ENCODE measurements at regions not wholly inside any gene's neighbourhood (a gene's known extent, or its start where the extent isn't known, plus 50 kb on each side); places are given as distances from the start of the nearest gene placed in this dataset.

- no peaks in the 10 kb centered on the region for H3K27me3 ChIP-seq (ENCODE audit: control insufficient read depth in 1 of 2, insufficient read depth in 2 of 2, low read length in 1 of 2)
- H3K27ac ChIP-seq (ENCODE audit: low read depth in 1 of 2, low read length in 2 of 2) = no peak overlapping the region
- ATAC-seq (ENCODE audit: low FRiP score) = no peak
- H3K4me1 ChIP-seq (ENCODE audit: control insufficient read depth in 1 of 2, insufficient read depth in 2 of 2, low read length in 2 of 2) = no peaks in the 10 kb centered on the region
- 82 to 84% methylated on average over 19 of the region's 19 CpGs for WGBS, 2 donors
- H3K9me3 ChIP-seq (ENCODE audit: control insufficient read depth, low read length) = peaks cover 4% of the 10 kb centered on the region
- peak; percentile 17 to 62 for DNase-seq
- intact Hi-C loops (cut with DNase I) = no loop called here
- H3K4me3 ChIP-seq (ENCODE audit: low read length in 2 of 2) = no peak overlapping the region
- H3K36me3 ChIP-seq (ENCODE audit: control insufficient read depth in 1 of 2, insufficient read depth in 2 of 2, low read length in 1 of 2) = no peaks in the 10 kb centered on the region
These were observed 91.7 kb downstream of the YTHDF1 start for GRCh38 chr20:63124092-63124781.

- Histone ChIP-seq H3K27me3 (ENCODE audit: control insufficient read depth in 1 of 2, insufficient read depth in 2 of 2, low read length in 1 of 2) (no peaks in the 10 kb centered on the region), H3K4me3 (ENCODE audit: low read length in 2 of 2) (no peak overlapping the region), H3K27ac (ENCODE audit: low read depth in 1 of 2, low read length in 2 of 2) (no peak overlapping the region), H3K9me3 (ENCODE audit: control insufficient read depth, low read length) (peaks cover 4% of the 10 kb centered on the region), H3K36me3 (ENCODE audit: control insufficient read depth in 1 of 2, insufficient read depth in 2 of 2, low read length in 1 of 2) (no peaks in the 10 kb centered on the region), H3K4me1 (ENCODE audit: control insufficient read depth in 1 of 2, insufficient read depth in 2 of 2, low read length in 2 of 2) (no peaks in the 10 kb centered on the region)
- 80 to 85% methylated on average over 21 of the region's 21 CpGs for WGBS, 2 donors
- DNase-seq (peak; percentile 32 to 50), ATAC-seq (ENCODE audit: low FRiP score) (no peak)
- intact Hi-C loops (cut with DNase I) = no loop called here
These were observed 92.6 kb downstream of the YTHDF1 start for GRCh38 chr20:63123331-63123741.

GRCh38 chr20:63122626-63123025 is 93.3 kb downstream of the YTHDF1 start:
- Histone ChIP-seq H3K4me1 (ENCODE audit: control insufficient read depth in 1 of 2, insufficient read depth in 2 of 2, low read length in 2 of 2) (no peaks in the 10 kb centered on the region), H3K27me3 (ENCODE audit: control insufficient read depth in 1 of 2, insufficient read depth in 2 of 2, low read length in 1 of 2) (no peaks in the 10 kb centered on the region), H3K36me3 (ENCODE audit: control insufficient read depth in 1 of 2, insufficient read depth in 2 of 2, low read length in 1 of 2) (no peaks in the 10 kb centered on the region), H3K4me3 (ENCODE audit: low read length in 2 of 2) (no peak overlapping the region), H3K9me3 (ENCODE audit: control insufficient read depth, low read length) (peaks cover 4% of the 10 kb centered on the region), H3K27ac (ENCODE audit: low read depth in 1 of 2, low read length in 2 of 2) (no peak overlapping the region)
- DNase-seq = no peak
- intact Hi-C loops (cut with DNase I) = no loop called here
- ATAC-seq (ENCODE audit: low FRiP score) = no peak
- 72 to 76% methylated on average over 7 of the region's 7 CpGs for WGBS, 2 donors

- Histone ChIP-seq H3K27ac (ENCODE audit: low read depth in 1 of 2, low read length in 2 of 2) (no peak overlapping the region), H3K4me3 (ENCODE audit: low read length in 2 of 2) (no peak overlapping the region), H3K27me3 (ENCODE audit: control insufficient read depth in 1 of 2, insufficient read depth in 2 of 2, low read length in 1 of 2) (no peaks in the 10 kb centered on the region), H3K4me1 (ENCODE audit: control insufficient read depth in 1 of 2, insufficient read depth in 2 of 2, low read length in 2 of 2) (no peaks in the 10 kb centered on the region), H3K9me3 (ENCODE audit: control insufficient read depth, low read length) (peaks cover 3% of the 10 kb centered on the region), H3K36me3 (ENCODE audit: control insufficient read depth in 1 of 2, insufficient read depth in 2 of 2, low read length in 1 of 2) (no peaks in the 10 kb centered on the region)
- DNase-seq = peak in 1 of 2 donors; percentile 67
- intact Hi-C loops (cut with DNase I) = no loop called here
- WGBS, 2 donors = 81 to 82% methylated on average over 23 of the region's 23 CpGs
- ATAC-seq (ENCODE audit: low FRiP score) = no peak
These were observed 94.1 kb downstream of the YTHDF1 start for GRCh38 chr20:63121749-63122405.

GRCh38 chr20:63121246-63121645 is 94.7 kb downstream of the YTHDF1 start:
- intact Hi-C loops (cut with DNase I) = no loop called here
- H3K27ac ChIP-seq (ENCODE audit: low read depth in 1 of 2, low read length in 2 of 2) = no peak overlapping the region
- peaks cover 2% of the 10 kb centered on the region for H3K9me3 ChIP-seq (ENCODE audit: control insufficient read depth, low read length)
- WGBS, 2 donors = 87 to 88% methylated on average over 15 of the region's 15 CpGs
- H3K36me3 ChIP-seq (ENCODE audit: control insufficient read depth in 1 of 2, insufficient read depth in 2 of 2, low read length in 1 of 2) = no peaks in the 10 kb centered on the region
- DNase-seq = peak; percentile 26 to 64
- no peak for ATAC-seq (ENCODE audit: low FRiP score)
- no peaks in the 10 kb centered on the region for H3K27me3 ChIP-seq (ENCODE audit: control insufficient read depth in 1 of 2, insufficient read depth in 2 of 2, low read length in 1 of 2)
- H3K4me3 ChIP-seq (ENCODE audit: low read length in 2 of 2) = no peak overlapping the region
- no peaks in the 10 kb centered on the region for H3K4me1 ChIP-seq (ENCODE audit: control insufficient read depth in 1 of 2, insufficient read depth in 2 of 2, low read length in 2 of 2)

- WGBS, 2 donors = 54% methylated on average over 5 of the region's 5 CpGs
- no peaks in the 10 kb centered on the region for H3K27me3 ChIP-seq (ENCODE audit: control insufficient read depth in 1 of 2, insufficient read depth in 2 of 2, low read length in 1 of 2)
These were observed 95.2 kb downstream of the YTHDF1 start for GRCh38 chr20:63120808-63121090.

GRCh38 chr20:63119963-63120807 is 95.7 kb downstream of the YTHDF1 start:
- peaks cover 2% of the 10 kb centered on the region for H3K9me3 ChIP-seq (ENCODE audit: control insufficient read depth, low read length)

More at GRCh38 chr20:63120808-63121090, 95.2 kb downstream of the YTHDF1 start:
- Histone ChIP-seq H3K36me3 (ENCODE audit: control insufficient read depth in 1 of 2, insufficient read depth in 2 of 2, low read length in 1 of 2) (no peaks in the 10 kb centered on the region), H3K27ac (ENCODE audit: low read depth in 1 of 2, low read length in 2 of 2) (no peak overlapping the region), H3K9me3 (ENCODE audit: control insufficient read depth, low read length) (peaks cover 2% of the 10 kb centered on the region), H3K4me3 (ENCODE audit: low read length in 2 of 2) (no peak overlapping the region), H3K4me1 (ENCODE audit: control insufficient read depth in 1 of 2, insufficient read depth in 2 of 2, low read length in 2 of 2) (no peaks in the 10 kb centered on the region)
- intact Hi-C loops (cut with DNase I) = no loop called here
- DNase-seq = peak in 1 of 2 donors; percentile 55
- no peak for ATAC-seq (ENCODE audit: low FRiP score)

GRCh38 chr20:63119121-63119962 is 96.6 kb downstream of the YTHDF1 start:
- Histone ChIP-seq H3K4me3 (ENCODE audit: low read length in 2 of 2) (no peak overlapping the region), H3K27ac (ENCODE audit: low read depth in 1 of 2, low read length in 2 of 2) (no peak overlapping the region), H3K4me1 (ENCODE audit: control insufficient read depth in 1 of 2, insufficient read depth in 2 of 2, low read length in 2 of 2) (no peaks in the 10 kb centered on the region), H3K36me3 (ENCODE audit: control insufficient read depth in 1 of 2, insufficient read depth in 2 of 2, low read length in 1 of 2) (no peaks in the 10 kb centered on the region), H3K27me3 (ENCODE audit: control insufficient read depth in 1 of 2, insufficient read depth in 2 of 2, low read length in 1 of 2) (no peaks in the 10 kb centered on the region), H3K9me3 (ENCODE audit: control insufficient read depth, low read length) (peaks cover 2% of the 10 kb centered on the region)
- peak; percentile 34 to 75 for DNase-seq
- intact Hi-C loops (cut with DNase I) = no loop called here
- no peak for ATAC-seq (ENCODE audit: low FRiP score)
- 57 to 59% methylated on average over 23 of the region's 23 CpGs for WGBS, 2 donors

More at GRCh38 chr20:63119963-63120807, 95.7 kb downstream of the YTHDF1 start:
- Histone ChIP-seq H3K36me3 (ENCODE audit: control insufficient read depth in 1 of 2, insufficient read depth in 2 of 2, low read length in 1 of 2) (no peaks in the 10 kb centered on the region), H3K27me3 (ENCODE audit: control insufficient read depth in 1 of 2, insufficient read depth in 2 of 2, low read length in 1 of 2) (no peaks in the 10 kb centered on the region), H3K27ac (ENCODE audit: low read depth in 1 of 2, low read length in 2 of 2) (no peak overlapping the region), H3K4me1 (ENCODE audit: control insufficient read depth in 1 of 2, insufficient read depth in 2 of 2, low read length in 2 of 2) (no peaks in the 10 kb centered on the region), H3K4me3 (ENCODE audit: low read length in 2 of 2) (no peak overlapping the region)
- 70 to 72% methylated on average over 21 to 22 of the region's 22 CpGs for WGBS, 2 donors
- DNase-seq = peak; percentile 36 to 59
- no peak for ATAC-seq (ENCODE audit: low FRiP score)
- intact Hi-C loops (cut with DNase I) = no loop called here

All from aorta (tissue), 5 donors.